SJCRH30 (cell line): ENCODE measurements at regions not wholly inside any gene's neighbourhood (a gene's known extent, or its start where the extent isn't known, plus 50 kb on each side); places are given as distances from the start of the nearest gene placed in this dataset.
"Not testable (repeated sequence)": the region's sequence is repeated elsewhere in the genome, so short reads cannot be mapped to it uniquely, and the experiment has no call there.

Source experiments
- DNase-seq, 2 experiments: peaks; one replicate each; pipeline ENCODE4 v3.0.0-alpha.2; 2015 to 2020
- H3K27ac ChIP-seq: fragments of 250-450 bp; sonication (Bioruptor Pico); 2 replicates; pipeline ENCODE4 v1.5.1; 2020; ENCODE audit warnings: mild to moderate bottlenecking, moderate library complexity
- H3K27me3 ChIP-seq: fragments of 250-450 bp; sonication (Bioruptor Pico); 2 replicates; pipeline ENCODE4 v1.5.1; 2020; ENCODE audit warnings: mild to moderate bottlenecking, moderate library complexity
- H3K36me3 ChIP-seq: fragments of 250-450 bp; sonication (Bioruptor Pico); 2 replicates; pipeline ENCODE4 v1.5.1; 2020; ENCODE audit warnings: mild to moderate bottlenecking, moderate library complexity
- H3K4me1 ChIP-seq: fragments of 250-450 bp; sonication (Bioruptor Pico); 2 replicates; pipeline ENCODE4 v1.5.1; 2020; ENCODE audit warnings: mild to moderate bottlenecking, moderate library complexity
- H3K4me3 ChIP-seq: fragments of 250-450 bp; sonication (Bioruptor Pico); 2 replicates; pipeline ENCODE4 v1.5.1; 2020; ENCODE audit warnings: mild to moderate bottlenecking, moderate library complexity
- H3K9me3 ChIP-seq: fragments of 250-450 bp; sonication (Bioruptor Pico); replicated peaks from 2 replicates; pipeline ENCODE4 v1.5.1; 2020; ENCODE audit warnings: mild to moderate bottlenecking, moderate library complexity

DNA sequence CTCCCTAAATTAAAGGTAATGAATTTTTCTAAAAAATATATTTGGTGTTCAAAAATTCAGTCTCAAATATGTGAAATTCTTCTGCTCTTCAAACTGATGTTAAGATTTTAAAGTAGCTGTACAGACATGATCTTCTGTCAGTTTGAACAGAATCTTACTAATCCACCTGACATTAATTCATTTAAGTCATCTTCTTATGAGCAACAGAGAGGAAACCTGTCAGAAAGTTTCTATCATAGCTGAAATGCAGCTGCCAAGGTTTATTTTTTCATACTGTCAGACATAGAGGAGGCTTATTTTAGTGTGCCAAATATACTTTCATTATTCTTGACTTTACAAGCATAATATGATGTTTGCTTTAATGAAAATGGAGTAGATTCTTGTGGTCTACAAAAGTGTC, 686.6 kb upstream of the MIS18BP1 start:
- DNase-seq = no peak
- Histone ChIP-seq H3K36me3 (no peaks in the 10 kb centered on the region), H3K27me3 (no peaks in the 10 kb centered on the region), H3K4me3 (no peak overlapping the region), H3K27ac (no peak overlapping the region), H3K4me1 (no peaks in the 10 kb centered on the region), H3K9me3 (no peaks in the 10 kb centered on the region)

DNA sequence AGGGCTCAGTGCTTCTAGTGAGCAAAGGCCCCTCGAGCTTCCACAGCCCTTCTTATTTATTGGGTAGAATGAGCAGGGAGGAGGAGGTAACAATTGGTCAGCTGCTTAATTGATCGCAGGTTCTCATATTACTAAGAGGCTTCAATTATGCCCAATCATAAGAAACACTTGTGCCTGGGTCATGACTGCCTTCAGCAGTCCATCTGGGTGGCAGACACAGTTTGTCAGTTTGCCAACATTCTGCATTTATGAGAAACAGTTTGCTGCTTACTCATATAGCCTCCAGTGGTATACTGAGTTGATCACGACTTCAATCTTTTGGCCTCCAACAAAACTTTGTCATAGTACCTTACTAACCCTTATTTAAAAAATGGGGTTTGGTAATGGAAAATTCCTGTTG, 667.0 kb upstream of the MIS18BP1 start:
- H3K9me3 ChIP-seq, H3K4me1 ChIP-seq, H3K4me3 ChIP-seq, H3K27me3 ChIP-seq, H3K27ac ChIP-seq, H3K36me3 ChIP-seq: not testable (repeated sequence)
- peak; percentile 14 to 26 for DNase-seq

DNA sequence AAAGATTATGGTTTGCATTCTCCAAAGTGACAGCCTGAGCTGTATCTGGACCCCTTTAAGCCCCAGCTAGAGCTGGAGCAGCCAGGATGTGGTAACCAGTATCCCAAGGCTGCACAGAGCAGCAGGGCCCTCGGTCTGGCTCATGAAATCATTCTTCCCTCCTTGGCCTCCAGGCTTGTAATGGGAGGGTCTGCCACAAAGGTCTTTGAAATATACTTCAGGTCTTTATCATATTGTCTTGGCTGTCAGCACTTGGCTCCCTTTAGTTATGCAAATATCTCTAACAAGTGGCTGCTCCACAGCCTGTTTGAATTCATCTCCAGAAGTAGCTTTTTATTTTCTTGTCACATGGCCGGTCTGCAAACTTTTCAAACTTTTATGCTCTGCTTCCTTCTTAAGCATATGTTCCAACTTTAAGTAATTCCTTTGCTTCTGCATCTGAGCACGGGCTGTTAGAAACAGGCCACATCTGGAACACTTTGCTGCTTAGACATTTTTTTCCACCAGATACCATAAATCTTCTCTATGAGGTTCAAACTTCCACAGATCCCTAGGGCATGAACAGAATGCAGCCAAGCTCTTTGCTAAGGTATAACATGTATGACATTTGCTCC, 663.4 kb upstream of the MIS18BP1 start:
- no peak for DNase-seq
- Histone ChIP-seq H3K36me3 (no peaks in the 10 kb centered on the region; the same call in 1 of the 2 replicates), H3K4me1 (0 out of 2 replicates have a peak, but pooled peaks cover 2% of the 10 kb centered on the region), H3K27ac (no peak overlapping the region), H3K4me3 (no peak overlapping the region), H3K9me3 (no peaks in the 10 kb centered on the region), H3K27me3 (no peaks in the 10 kb centered on the region)

DNA sequence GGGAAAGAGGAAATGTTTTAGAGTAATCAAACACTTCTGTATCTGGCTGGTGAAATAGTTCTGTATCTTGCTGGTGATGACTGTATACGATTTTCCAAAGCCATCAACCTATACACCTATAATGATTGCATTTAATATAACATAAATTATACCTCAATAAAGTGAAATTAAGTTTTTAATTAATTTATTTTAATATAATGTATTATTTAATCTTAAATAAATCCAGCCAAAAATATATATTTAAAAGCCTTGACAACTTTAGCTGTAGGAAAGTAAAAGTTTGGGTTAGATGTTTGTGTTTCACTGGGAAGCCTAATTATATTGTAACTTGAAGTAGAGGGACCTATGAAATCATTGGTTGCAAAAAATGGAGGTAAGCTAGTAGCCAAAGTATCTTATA, 654.8 kb upstream of the MIS18BP1 start:
- H3K4me3 ChIP-seq = no peak overlapping the region
- H3K4me1 ChIP-seq = no peaks in the 10 kb centered on the region
- H3K9me3 ChIP-seq = no peaks in the 10 kb centered on the region
- H3K36me3 ChIP-seq = no peaks in the 10 kb centered on the region
- no peak for DNase-seq
- H3K27ac ChIP-seq = no peak overlapping the region
- no peaks in the 10 kb centered on the region for H3K27me3 ChIP-seq

DNA sequence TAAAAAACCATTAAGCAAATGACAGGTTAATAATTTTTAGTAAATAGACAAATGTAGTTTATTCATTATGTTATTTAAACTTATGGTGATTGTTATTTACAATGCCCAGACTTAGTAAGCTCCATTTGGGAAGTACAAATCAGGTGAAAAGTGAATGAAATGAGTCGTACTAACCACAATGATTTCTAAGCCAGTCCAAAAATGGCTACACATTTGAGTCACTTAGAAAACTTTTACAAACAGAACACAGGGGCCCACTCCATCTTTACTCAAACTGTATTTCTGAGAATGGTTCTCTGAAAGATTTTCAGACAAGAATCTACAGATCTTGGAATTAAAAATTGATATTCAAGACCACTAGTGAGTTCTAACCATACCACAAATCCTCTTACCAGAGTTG, 653.3 kb upstream of the MIS18BP1 start:
- Histone ChIP-seq H3K36me3 (no peaks in the 10 kb centered on the region), H3K4me3 (no peak overlapping the region), H3K4me1 (no peaks in the 10 kb centered on the region), H3K27me3 (no peaks in the 10 kb centered on the region), H3K27ac (no peak overlapping the region), H3K9me3 (no peaks in the 10 kb centered on the region)
- no peak for DNase-seq

DNA sequence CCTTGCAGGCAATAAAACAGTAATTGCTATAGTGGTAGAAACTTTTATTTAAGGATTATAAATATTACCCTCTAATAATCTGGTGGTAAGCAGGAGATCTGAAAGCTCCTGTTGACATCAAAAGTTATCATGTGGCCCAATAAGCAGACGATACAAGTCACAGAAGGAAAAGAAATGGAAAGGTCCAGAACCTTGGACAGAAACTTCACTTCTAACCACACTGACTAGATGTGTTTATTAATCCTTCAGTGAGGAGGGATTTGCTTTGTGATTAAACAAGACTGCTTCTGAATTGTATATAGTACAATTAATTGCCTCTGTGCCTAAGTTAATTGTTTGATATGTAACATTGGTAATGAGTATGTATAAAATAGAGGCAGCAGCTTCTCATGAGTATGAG, 652.7 kb upstream of the MIS18BP1 start:
- H3K36me3 ChIP-seq = no peaks in the 10 kb centered on the region
- no peak overlapping the region for H3K27ac ChIP-seq

DNA sequence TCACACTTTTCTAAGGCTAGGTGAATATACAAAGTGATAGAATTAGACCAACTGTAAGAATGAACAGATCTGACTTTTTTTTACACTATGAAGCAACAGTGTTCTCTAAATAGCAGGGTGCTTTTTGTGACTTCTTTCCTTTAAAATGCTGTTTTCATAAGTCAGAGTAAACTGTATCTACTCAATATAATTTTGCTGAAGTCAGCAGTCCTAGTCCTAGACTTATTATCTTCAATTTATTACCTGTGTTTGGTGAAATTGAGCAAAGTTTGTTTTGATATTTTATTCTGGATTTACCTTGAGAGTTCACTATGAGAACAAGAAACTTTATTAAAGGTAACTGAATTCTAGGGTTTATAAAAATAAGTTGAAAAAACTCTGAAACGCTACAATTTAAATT, 651.3 kb upstream of the MIS18BP1 start:
- Histone ChIP-seq H3K4me1 (no peaks in the 10 kb centered on the region), H3K27me3 (no peaks in the 10 kb centered on the region), H3K36me3 (no peaks in the 10 kb centered on the region), H3K4me3 (no peak overlapping the region), H3K27ac (no peak overlapping the region), H3K9me3 (no peaks in the 10 kb centered on the region)
- DNase-seq = no peak

More for the DNA sequence above, 652.7 kb upstream of the MIS18BP1 start:
- DNase-seq = no peak
- no peaks in the 10 kb centered on the region for H3K27me3 ChIP-seq
- no peak overlapping the region for H3K4me3 ChIP-seq
- H3K4me1 ChIP-seq = no peaks in the 10 kb centered on the region
- no peaks in the 10 kb centered on the region for H3K9me3 ChIP-seq

DNA sequence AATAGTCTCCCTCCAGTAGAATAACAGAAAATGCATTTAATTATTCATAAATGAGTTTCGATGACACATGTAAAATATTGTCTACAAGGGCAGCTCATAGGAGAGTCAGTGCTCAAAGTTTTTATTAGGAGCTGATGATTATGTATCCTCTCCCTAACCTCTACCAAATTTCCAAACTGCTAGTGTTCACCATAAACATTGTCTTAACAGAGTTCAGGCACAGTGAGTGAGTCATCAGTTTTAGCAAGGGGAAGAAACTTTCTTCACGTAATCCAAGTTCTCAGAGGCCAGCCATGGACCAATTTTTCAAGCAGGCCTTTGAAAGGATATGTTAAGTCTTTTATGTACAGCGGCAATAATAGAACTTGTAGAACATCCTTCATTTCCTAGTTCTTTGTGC, 649.2 kb upstream of the MIS18BP1 start:
- Histone ChIP-seq H3K27me3 (no peaks in the 10 kb centered on the region), H3K27ac (no peak overlapping the region), H3K9me3 (no peaks in the 10 kb centered on the region), H3K4me3 (no peak overlapping the region), H3K36me3 (no peaks in the 10 kb centered on the region), H3K4me1 (no peaks in the 10 kb centered on the region)
- no peak for DNase-seq

DNA sequence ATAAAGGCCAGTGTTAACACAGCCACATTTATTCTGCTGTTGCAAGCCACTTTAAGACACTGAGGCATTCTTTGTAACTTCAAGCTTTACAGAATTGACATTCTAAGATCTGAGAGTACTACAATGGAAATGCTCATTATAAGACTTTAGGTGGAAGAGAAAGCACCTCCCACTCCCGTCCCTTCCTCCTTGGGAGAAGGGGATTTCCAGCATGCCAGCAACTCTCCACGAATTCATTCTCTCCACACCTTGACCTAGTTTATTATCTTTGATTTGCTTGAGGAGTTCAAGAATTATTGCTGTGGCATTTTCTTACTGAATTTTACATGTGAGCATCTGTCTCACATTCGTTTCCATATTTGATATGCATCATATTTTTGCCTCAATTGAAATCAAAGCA, 644.4 kb upstream of the MIS18BP1 start:
- DNase-seq = no peak
- Histone ChIP-seq H3K36me3 (no peaks in the 10 kb centered on the region), H3K27me3 (no peaks in the 10 kb centered on the region), H3K27ac (no peak overlapping the region), H3K9me3 (no peaks in the 10 kb centered on the region), H3K4me1 (no peaks in the 10 kb centered on the region), H3K4me3 (no peak overlapping the region)

DNA sequence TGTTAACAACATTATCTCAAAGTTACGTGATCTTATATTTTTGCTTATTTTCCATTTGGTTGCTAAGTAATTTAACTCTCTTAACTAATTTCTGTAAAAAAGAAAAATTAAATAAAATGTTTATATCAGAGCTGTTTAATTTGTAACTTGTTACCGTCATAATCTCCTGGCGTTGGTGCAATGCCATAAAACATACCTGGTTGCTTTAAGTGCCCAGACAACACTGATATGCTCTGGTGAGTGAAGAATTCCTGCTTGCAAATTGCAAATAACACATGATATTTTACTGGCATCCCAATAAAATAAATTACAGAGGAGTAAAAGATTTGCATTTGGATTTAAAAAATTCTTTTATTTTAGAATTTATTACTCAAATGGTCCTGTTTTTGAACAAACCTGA, 640.1 kb upstream of the MIS18BP1 start:
- no peaks in the 10 kb centered on the region for H3K36me3 ChIP-seq
- no peaks in the 10 kb centered on the region for H3K9me3 ChIP-seq
- no peaks in the 10 kb centered on the region for H3K27me3 ChIP-seq
- no peak overlapping the region for H3K4me3 ChIP-seq
- H3K27ac ChIP-seq = no peak overlapping the region
- no peak for DNase-seq
- no peaks in the 10 kb centered on the region for H3K4me1 ChIP-seq

DNA sequence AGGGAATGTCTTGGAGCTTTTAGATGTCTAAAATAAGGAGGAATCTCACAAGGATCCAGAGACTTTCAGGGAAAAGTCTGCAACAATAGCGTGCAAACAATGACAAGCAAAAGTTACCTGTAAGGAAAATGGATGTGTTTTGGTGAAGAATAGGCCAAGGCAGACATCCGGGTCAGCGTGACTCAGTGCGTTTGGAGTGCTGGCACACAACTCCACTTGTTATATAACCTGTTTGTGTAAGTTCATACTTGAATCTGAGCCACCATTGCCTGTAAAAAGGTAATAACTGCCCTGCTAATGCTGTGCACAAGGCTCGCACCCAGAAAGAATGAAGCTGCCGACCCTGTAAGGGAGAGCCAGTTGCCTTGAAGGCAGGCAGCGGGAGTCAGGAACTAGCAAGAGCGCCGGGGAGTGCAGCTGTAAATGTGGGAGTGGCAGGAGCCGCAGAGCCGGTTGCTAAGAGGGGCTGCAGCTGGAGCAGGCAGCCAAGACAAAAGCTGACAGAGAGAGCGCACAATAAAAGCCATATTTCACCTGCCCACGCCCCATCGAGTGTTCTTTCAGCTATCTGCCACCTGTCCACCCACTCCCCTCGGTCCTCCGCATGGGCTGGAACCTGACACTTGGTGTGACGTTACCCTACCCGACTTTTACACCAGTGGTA, 638.5 kb upstream of the MIS18BP1 start:
- H3K9me3 ChIP-seq = no peaks in the 10 kb centered on the region
- H3K4me1 ChIP-seq = no peaks in the 10 kb centered on the region
- no peak overlapping the region for H3K27ac ChIP-seq
- no peaks in the 10 kb centered on the region for H3K36me3 ChIP-seq
- no peak overlapping the region for H3K4me3 ChIP-seq
- H3K27me3 ChIP-seq = no peaks in the 10 kb centered on the region
- peak; percentile 19 to 41 for DNase-seq

DNA sequence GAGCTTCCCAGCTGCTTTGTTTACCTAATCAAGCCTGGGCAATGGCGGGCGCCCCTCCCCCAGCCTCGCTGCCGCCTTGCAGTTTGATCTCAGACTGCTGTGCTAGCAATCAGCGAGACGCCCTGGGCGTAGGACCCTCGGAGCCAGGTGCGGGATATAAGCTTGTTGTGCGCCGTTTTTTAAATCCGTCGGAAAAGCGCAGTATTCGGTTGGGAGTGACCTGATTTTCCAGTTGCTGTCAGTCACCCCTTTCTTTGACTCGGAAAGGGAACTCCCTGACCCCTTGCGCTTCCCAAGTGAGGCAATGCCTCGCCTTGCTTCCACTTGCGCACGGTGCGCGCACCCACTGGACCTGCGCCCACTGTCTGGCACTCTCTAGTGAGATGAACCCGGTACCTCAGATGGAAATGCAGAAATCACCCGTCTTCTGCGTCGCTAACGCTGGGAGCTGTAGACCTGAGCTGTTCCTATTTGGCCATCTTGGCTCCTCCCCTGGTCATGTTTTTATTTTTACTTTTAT, 635.8 kb upstream of the MIS18BP1 start:
- not testable (repeated sequence) for H3K4me3 ChIP-seq, H3K36me3 ChIP-seq, H3K27ac ChIP-seq, H3K27me3 ChIP-seq, H3K9me3 ChIP-seq, H3K4me1 ChIP-seq, DNase-seq

DNA sequence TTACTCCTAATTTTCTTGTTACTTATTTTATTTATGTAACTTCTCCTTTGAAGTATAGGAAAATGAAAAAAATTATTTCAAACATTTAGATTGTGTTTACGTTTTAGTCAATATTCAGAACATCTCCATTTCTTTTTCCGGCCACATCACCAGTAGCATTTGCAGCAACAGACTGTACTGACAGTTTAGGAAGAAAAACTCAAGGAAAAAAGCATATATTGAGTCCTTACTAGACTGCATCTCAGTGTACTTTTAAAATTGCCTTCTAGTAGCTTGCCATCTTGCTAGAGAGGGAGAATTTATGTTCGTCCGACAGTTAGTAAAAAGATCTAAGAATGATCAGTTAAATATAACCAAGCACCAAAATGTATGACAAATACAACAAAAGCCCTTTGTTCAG, 625.0 kb upstream of the MIS18BP1 start:
- DNase-seq = no peak
- no peak overlapping the region for H3K4me3 ChIP-seq
- no peaks in the 10 kb centered on the region for H3K27me3 ChIP-seq
- no peak overlapping the region for H3K27ac ChIP-seq
- H3K9me3 ChIP-seq = no peaks in the 10 kb centered on the region
- no peaks in the 10 kb centered on the region for H3K4me1 ChIP-seq
- no peaks in the 10 kb centered on the region for H3K36me3 ChIP-seq

DNA sequence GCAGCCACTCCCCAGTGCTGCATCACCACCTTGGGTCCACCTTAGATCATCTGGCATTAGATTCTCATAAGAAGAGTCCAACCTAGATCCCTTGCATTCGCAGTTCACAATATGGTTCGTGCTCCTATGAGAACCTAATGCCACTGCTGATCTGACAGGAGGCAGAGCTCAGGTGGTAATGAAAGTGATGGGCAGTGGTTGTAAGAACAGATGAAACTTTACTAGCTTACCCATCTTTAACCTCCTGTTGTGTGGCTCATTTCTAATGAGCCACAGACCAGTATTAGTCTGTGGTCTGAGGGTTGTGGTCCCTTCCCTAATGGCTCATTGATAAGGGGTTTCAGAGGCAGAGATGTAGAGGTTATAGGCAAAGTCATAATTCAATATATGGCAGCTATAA, 615.9 kb upstream of the MIS18BP1 start:
- Histone ChIP-seq H3K4me1 (no peaks in the 10 kb centered on the region), H3K4me3 (no peak overlapping the region), H3K9me3 (no peaks in the 10 kb centered on the region), H3K27me3 (no peaks in the 10 kb centered on the region), H3K36me3 (no peaks in the 10 kb centered on the region), H3K27ac (no peak overlapping the region)
- no peak for DNase-seq

DNA sequence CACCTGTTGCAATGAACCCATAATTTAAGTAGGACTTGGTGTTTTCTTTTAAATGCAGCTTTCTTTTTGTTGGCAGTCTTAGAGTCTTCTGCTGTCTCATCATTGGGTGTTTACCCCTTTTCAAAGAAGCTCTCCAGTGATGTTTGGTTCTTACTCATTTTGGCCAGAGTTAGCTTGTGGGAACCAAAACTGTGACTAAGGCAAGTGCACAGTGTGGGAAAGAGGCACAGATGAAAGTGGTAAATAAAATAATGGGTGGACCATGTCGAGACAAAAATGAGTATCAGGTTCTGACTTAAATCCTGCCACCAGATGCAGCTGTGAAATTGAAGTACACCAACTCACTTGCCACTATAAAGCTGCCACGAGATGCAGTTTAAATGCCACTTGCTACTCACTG, 615.4 kb upstream of the MIS18BP1 start:
- no peaks in the 10 kb centered on the region for H3K27me3 ChIP-seq
- H3K36me3 ChIP-seq = no peaks in the 10 kb centered on the region
- no peaks in the 10 kb centered on the region for H3K9me3 ChIP-seq
- H3K4me1 ChIP-seq = no peaks in the 10 kb centered on the region
- no peak overlapping the region for H3K4me3 ChIP-seq
- no peak for DNase-seq
- H3K27ac ChIP-seq = no peak overlapping the region
